SU-DHL-6 (cell line): ENCODE measurements at regions not wholly inside any gene's neighbourhood (a gene's known extent, or its start where the extent isn't known, plus 50 kb on each side); places are given as distances from the start of the nearest gene placed in this dataset.

Source experiments
- H2AFZ ChIP-seq: fragments of 200-600 bp; sonication (generic); 2 replicates; pipeline ENCODE4 v1.6.1; 2014; ENCODE audit warnings: low read depth, mild to moderate bottlenecking, moderate library complexity, mixed read lengths, antibody characterized with exemption, low read length; ENCODE audit not compliant: severe bottlenecking
- H3F3A ChIP-seq: fragments of 200-600 bp; shearing (Covaris generic); 2 replicates; pipeline ENCODE4 v1.6.0; 2016; ENCODE audit warnings: antibody characterized with exemption, mild to moderate bottlenecking; ENCODE audit not compliant: insufficient read depth
- H3K27ac ChIP-seq: fragments of 200-600 bp; sonication (generic); 2 replicates; pipeline ENCODE4 v1.5.1; 2016; ENCODE audit warnings: low read depth, mild to moderate bottlenecking, low read length, moderate library complexity, mixed read lengths
- H3K27me3 ChIP-seq: fragments of 200-600 bp; sonication (generic), shearing (Covaris generic); 2 replicates; pipeline ENCODE4 v1.6.0; 2014; ENCODE audit warnings: mild to moderate bottlenecking, low read length
- H3K36me3 ChIP-seq: fragments of 200-600 bp; sonication (generic); 2 replicates; pipeline ENCODE4 v1.6.1; 2014; ENCODE audit warnings: mild to moderate bottlenecking, low read length, mixed read lengths
- H3K4me2 ChIP-seq: fragments of 300-600, 200-600 bp; shearing (Covaris generic), sonication (generic); 2 replicates; pipeline ENCODE4 v1.6.0; 2014; ENCODE audit warnings: low read length, low read depth, mild to moderate bottlenecking; ENCODE audit not compliant: poor library complexity, severe bottlenecking
- H3K4me3 ChIP-seq: fragments of 200-600 bp; sonication (generic); 2 replicates; pipeline ENCODE4 v1.5.1; 2014; ENCODE audit warnings: antibody characterized with exemption, low read length, mild to moderate bottlenecking, mixed read lengths; ENCODE audit not compliant: insufficient read depth, poor library complexity, severe bottlenecking
- H3K79me2 ChIP-seq: fragments of 200-600 bp; sonication (generic); 2 replicates; pipeline ENCODE4 v1.6.1; 2014; ENCODE audit warnings: mild to moderate bottlenecking, low read length, moderate library complexity; ENCODE audit not compliant: insufficient read depth
- H3K9ac ChIP-seq: fragments of 200-600 bp; sonication (generic); 2 replicates; pipeline ENCODE4 v1.7.0; 2014; ENCODE audit warnings: mild to moderate bottlenecking, low read length
- H3K9me2 ChIP-seq: fragments of 200-600 bp; sonication (generic); replicated peaks from 2 replicates; pipeline ENCODE4 v1.6.1; 2014; ENCODE audit warnings: low read length; ENCODE audit not compliant: insufficient read depth
- H3K9me3 ChIP-seq: fragments of 200-600 bp; sonication (generic); 2 replicates; pipeline ENCODE4 v1.6.1; 2014; ENCODE audit warnings: low read length, mixed read lengths; ENCODE audit not compliant: insufficient read depth
- H4K20me1 ChIP-seq: fragments of 200-600 bp; sonication (generic); 2 replicates; pipeline ENCODE4 v1.6.1; 2014; ENCODE audit warnings: low read depth, mild to moderate bottlenecking, antibody characterized with exemption, low read length, moderate library complexity, mixed read lengths
- EZH2phosphoT487 ChIP-seq: fragments of 200-600 bp; sonication (generic), shearing (Covaris generic); conservative IDR thresholded peaks from 2 replicates; pipeline ENCODE4 v1.6.1; 2018; ENCODE audit warnings: mild to moderate bottlenecking, antibody characterized with exemption, low read length, moderate library complexity, mixed read lengths
- TF ChIP-seq, protein P1 (sequence below): fragments of 200-600 bp; sonication (generic); IDR thresholded peaks from one replicate; pipeline ENCODE4 v1.5.1; 2017; ENCODE audit warnings: antibody characterized with exemption, mild to moderate bottlenecking, low read length, moderate library complexity; ENCODE audit not compliant: insufficient read depth, poor library complexity, severe bottlenecking

DNA sequence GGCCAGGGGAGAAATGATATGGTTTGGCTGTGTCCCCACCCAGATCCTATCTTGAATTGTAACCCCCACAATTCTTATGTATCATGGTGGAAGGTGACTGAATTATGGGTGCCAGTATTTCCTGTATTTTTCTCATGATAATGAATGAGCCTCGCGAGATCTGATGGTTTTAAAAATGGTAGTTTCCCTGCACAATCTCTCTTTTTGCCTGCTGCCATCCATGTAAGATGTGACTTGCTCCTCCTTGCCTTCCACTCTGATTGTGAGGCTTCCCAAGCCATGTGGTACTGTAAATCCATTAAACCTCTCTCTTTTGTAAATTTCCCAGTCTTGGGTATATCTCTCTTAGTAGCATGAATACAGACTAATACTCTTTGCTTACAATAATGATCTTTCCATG is 1453.9 kb upstream of the B3GALT2 start:
- Histone ChIP-seq H3K4me2 (no peak overlapping the region), H3K9me3 (peaks cover 7% of the 10 kb centered on the region; the same call in 1 of the 2 replicates), H3K9me2 (no peaks in the 10 kb centered on the region), H3F3A (no peaks in the 10 kb centered on the region), H2AFZ (no peak overlapping the region), H3K27ac (no peak overlapping the region), H3K9ac (no peak overlapping the region), H3K36me3 (no peaks in the 10 kb centered on the region), H3K27me3 (no peaks in the 10 kb centered on the region), H3K4me3 (no peak overlapping the region), H4K20me1 (no peaks in the 10 kb centered on the region), H3K79me2 (no peaks in the 10 kb centered on the region)
- TF ChIP-seq, protein P1, sequence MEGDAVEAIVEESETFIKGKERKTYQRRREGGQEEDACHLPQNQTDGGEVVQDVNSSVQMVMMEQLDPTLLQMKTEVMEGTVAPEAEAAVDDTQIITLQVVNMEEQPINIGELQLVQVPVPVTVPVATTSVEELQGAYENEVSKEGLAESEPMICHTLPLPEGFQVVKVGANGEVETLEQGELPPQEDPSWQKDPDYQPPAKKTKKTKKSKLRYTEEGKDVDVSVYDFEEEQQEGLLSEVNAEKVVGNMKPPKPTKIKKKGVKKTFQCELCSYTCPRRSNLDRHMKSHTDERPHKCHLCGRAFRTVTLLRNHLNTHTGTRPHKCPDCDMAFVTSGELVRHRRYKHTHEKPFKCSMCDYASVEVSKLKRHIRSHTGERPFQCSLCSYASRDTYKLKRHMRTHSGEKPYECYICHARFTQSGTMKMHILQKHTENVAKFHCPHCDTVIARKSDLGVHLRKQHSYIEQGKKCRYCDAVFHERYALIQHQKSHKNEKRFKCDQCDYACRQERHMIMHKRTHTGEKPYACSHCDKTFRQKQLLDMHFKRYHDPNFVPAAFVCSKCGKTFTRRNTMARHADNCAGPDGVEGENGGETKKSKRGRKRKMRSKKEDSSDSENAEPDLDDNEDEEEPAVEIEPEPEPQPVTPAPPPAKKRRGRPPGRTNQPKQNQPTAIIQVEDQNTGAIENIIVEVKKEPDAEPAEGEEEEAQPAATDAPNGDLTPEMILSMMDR: no peak
- no peak for TF ChIP-seq EZH2phosphoT487

DNA sequence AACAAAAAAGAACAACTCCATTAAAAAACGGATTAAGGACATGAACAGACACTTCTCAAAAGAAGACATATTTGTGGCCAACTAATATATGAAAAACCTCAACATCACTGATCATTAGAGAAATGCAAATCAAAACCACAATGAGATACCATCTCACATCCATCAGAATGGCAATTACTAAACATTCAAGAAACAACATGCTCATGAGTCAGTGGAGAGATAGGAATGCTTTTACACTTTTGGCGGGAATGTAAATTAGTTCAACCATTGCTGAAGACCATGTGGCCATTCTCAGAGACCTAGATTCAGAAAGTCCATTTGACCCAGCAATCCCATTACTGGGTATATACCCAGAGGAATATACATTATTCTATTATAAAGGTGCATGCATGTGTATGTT is 1442.6 kb upstream of the B3GALT2 start:
- no peak overlapping the region for H3K27ac ChIP-seq

DNA sequence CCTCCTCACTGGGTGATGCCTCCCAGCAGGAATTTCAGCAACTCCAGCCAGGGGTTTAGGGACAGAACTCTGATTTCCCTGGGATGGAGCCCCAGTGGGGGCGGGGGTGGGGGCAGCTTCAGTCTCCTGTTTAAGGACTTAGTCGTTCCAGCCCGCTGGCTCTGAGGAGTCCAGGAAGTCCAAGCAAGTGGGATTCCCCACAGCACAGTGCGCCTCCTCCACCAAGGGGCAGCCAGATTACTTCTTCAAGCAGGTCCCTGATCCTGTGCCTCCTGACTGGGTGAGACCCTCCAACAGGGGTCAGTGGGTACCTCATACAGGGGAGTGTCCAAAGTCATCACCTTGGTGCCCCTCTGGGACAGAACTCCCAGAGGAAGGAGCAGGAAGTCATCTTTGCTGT is 1438.4 kb upstream of the B3GALT2 start:
- Histone ChIP-seq H3K4me3 (no peak overlapping the region), H3K9ac (no peak overlapping the region), H3K36me3 (0 out of 2 replicates have a peak, but pooled peaks cover 2% of the 10 kb centered on the region), H3K79me2 (no peaks in the 10 kb centered on the region), H2AFZ (no peak overlapping the region), H4K20me1 (no peaks in the 10 kb centered on the region), H3K27me3 (no peaks in the 10 kb centered on the region), H3K27ac (no peak overlapping the region), H3K9me3 (no peaks in the 10 kb centered on the region; the same call in 1 of the 2 replicates), H3F3A (no peaks in the 10 kb centered on the region), H3K4me2 (no peak overlapping the region), H3K9me2 (no peaks in the 10 kb centered on the region)
- TF ChIP-seq, protein P1: no peak
- TF ChIP-seq EZH2phosphoT487: no peak

More for the DNA sequence above, 1442.6 kb upstream of the B3GALT2 start:
- Histone ChIP-seq H3K9ac (no peak overlapping the region), H3K79me2 (no peaks in the 10 kb centered on the region), H4K20me1 (no peaks in the 10 kb centered on the region), H2AFZ (no peak overlapping the region), H3F3A (no peaks in the 10 kb centered on the region), H3K36me3 (no peaks in the 10 kb centered on the region), H3K9me3 (no peaks in the 10 kb centered on the region; the same call in 1 of the 2 replicates), H3K9me2 (no peaks in the 10 kb centered on the region), H3K4me3 (no peak overlapping the region), H3K27me3 (no peaks in the 10 kb centered on the region), H3K4me2 (no peak overlapping the region)
- TF ChIP-seq, protein P1: no peak
- TF ChIP-seq EZH2phosphoT487: no peak
